ENCODE measurements at regions not wholly inside any gene's neighbourhood (a gene's known extent, or its start where the extent isn't known, plus 50 kb on each side); places are given as distances from the start of the nearest gene placed in this dataset.
"Not testable (repeated sequence)": the region's sequence is repeated elsewhere in the genome, so short reads cannot be mapped to it uniquely, and the experiment has no call there.

GRCh38 chr6:74594350-74594749 is 611.5 kb downstream of the COL12A1 start:
- peak; percentile 49 for TF ChIP-seq CTCF (IDR thresholded peaks at IDR 0.05)
- TF ChIP-seq EZH2, EZH2phosphoT487 (IDR thresholded peaks at IDR 0.05): not testable (repeated sequence)
